ENCODE measurements at regions not wholly inside any gene's neighbourhood (a gene's known extent, or its start where the extent isn't known, plus 50 kb on each side); places are given as distances from the start of the nearest gene placed in this dataset.

DNA sequence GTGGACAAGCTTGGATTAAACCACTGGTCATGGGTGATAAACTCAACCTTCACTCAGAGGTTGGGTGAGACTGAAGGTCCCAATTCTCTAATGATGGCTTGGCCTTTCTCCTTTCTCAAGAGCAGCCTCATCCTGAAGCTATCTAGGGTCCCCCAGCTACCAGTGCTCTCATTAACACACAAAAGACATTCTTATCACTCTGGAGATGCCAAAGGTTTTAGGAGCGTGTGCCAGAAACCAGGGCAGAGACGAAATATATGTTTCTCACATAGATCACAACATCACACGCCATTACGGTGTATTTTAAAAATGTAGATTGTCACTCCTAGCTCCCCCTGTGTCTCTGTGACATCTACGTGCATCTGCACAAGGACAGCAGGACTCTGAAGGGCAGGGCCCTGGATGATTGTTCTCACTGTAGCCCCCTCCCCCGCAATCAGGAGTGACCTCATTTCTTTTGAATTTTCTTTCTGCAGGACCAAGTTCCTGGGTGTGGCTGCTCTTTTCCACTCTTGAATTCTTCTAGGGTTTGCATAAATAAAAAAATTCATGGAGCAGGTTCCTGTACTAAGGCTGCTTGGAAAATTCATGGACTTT, 311.3 kb downstream of the GADD45G start:
- TF ChIP-seq POLR2A (IDR thresholded peaks at IDR 0.05), result no peak
- TF ChIP-seq, protein P1, sequence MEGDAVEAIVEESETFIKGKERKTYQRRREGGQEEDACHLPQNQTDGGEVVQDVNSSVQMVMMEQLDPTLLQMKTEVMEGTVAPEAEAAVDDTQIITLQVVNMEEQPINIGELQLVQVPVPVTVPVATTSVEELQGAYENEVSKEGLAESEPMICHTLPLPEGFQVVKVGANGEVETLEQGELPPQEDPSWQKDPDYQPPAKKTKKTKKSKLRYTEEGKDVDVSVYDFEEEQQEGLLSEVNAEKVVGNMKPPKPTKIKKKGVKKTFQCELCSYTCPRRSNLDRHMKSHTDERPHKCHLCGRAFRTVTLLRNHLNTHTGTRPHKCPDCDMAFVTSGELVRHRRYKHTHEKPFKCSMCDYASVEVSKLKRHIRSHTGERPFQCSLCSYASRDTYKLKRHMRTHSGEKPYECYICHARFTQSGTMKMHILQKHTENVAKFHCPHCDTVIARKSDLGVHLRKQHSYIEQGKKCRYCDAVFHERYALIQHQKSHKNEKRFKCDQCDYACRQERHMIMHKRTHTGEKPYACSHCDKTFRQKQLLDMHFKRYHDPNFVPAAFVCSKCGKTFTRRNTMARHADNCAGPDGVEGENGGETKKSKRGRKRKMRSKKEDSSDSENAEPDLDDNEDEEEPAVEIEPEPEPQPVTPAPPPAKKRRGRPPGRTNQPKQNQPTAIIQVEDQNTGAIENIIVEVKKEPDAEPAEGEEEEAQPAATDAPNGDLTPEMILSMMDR (IDR thresholded peaks at IDR 0.05), result no peak
